COLO668 (cell line): ENCODE measurements at regions not wholly inside any gene's neighbourhood (a gene's known extent, or its start where the extent isn't known, plus 50 kb on each side); places are given as distances from the start of the nearest gene placed in this dataset.

ENCODE experiments used
- DNase-seq: peaks from one replicate; lab custom pipeline; 2025; ENCODE audit not compliant: unreplicated experiment; lab: John Stamatoyannopoulos, UW

DNA sequence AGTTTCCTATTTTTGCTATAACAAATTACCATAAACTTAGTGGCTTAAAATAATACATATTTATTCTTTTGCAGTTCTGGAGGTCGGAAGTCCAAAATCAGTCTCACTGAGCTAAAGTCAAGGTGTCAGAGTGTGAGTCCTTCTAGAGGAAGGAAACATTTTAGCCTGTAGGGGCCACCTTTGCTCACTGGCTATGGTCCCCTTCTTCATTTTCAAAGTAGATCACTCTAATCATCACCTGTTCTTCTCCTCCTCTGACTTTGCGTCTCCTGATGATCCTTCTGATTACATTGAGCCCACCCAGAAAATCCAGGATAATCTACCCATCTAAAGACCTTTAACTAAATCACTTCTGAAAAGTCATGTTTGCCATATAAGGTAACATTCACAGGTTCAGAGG is 534.4 kb upstream of the SALL1 start:
- no peak for DNase-seq

- no peak for DNase-seq
Observed at GRCh38 chr16:51683882-51684281, 532.8 kb upstream of the SALL1 start.

GRCh38 chr16:51682905-51683304 is 531.8 kb upstream of the SALL1 start:
- DNase-seq: no peak

- DNase-seq: no peak
Observed at GRCh38 chr16:51674615-51675014, 523.5 kb upstream of the SALL1 start.

DNA sequence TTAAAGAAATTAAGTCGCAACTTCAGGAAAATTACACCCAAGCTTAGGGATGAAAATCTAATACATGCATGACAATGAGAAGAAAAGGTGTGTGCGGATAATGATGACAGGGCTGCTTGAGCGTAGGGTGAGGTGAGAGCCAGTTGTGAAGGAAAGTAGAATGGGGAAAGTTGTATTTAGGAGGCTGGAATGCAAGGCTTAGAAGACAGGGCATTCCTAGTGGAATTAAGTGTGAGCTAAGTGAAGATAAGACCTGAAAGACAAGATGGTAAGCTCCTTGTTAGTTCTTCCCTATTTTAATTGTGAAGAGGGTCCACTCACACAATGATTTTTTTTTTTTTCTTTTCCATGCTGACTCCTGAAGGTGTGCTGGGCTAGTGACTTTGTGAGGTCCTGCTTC is 519.5 kb upstream of the SALL1 start:
- DNase-seq: no peak

- no peak for DNase-seq
Observed at GRCh38 chr16:51666821-51667220, 515.8 kb upstream of the SALL1 start.

GRCh38 chr16:51666074-51666473 is 515.0 kb upstream of the SALL1 start:
- no peak for DNase-seq

- DNase-seq: no peak
Observed at GRCh38 chr16:51665436-51665998, 514.4 kb upstream of the SALL1 start.

- no peak for DNase-seq
Observed at GRCh38 chr16:51658531-51658930, 507.5 kb upstream of the SALL1 start.

- no peak for DNase-seq
Observed at GRCh38 chr16:51657848-51658247, 506.8 kb upstream of the SALL1 start.

DNA sequence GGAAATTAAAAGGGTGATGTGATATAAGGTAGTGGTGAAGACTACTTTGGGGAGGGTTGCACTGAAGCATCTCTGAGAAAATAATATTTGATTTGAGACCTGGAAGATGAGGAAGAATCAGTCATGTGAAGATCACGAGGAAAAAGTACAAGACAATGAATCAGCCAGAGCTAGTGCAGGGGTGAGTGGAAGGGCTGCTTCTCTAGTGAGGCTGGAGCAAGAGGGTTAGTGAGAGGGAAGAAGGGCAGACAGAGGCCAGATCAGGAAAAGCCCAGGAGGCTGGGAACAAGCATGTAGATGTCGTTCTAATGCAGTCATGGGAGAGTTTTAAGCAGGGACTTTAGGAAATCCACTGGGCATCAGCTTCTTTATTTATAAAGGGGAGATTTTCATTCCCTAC is 504.2 kb upstream of the SALL1 start:
- DNase-seq: no peak

- DNase-seq: no peak
Observed at GRCh38 chr16:51651061-51651466, 500.0 kb upstream of the SALL1 start.

DNA sequence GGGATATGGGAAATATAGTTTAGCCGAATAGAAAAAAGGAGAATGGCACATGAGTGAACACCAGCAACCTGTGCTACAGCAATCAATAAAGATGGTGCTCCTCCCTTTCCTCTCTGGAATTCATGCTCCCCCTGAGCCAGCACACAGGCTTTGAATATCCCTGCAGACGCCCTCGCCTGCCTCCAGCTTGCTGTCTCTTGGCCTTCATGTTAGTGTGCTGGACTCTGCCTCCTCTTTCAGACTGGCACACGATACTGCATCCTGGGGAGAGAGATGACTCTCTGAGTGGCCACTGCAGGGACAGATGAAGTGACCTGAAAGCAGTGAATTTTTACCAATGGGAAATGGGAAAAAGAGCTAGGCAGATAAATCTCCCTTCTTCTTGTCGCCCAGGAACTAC is 498.6 kb upstream of the SALL1 start:
- DNase-seq: no peak

GRCh38 chr16:51648526-51648925 is 497.5 kb upstream of the SALL1 start:
- no peak for DNase-seq

- no peak for DNase-seq
Observed at GRCh38 chr16:51641191-51641765, 490.2 kb upstream of the SALL1 start.

GRCh38 chr16:51640196-51640595 is 489.1 kb upstream of the SALL1 start:
- DNase-seq: no peak

GRCh38 chr16:51638339-51639135 is 487.5 kb upstream of the SALL1 start:
- DNase-seq: no peak

DNA sequence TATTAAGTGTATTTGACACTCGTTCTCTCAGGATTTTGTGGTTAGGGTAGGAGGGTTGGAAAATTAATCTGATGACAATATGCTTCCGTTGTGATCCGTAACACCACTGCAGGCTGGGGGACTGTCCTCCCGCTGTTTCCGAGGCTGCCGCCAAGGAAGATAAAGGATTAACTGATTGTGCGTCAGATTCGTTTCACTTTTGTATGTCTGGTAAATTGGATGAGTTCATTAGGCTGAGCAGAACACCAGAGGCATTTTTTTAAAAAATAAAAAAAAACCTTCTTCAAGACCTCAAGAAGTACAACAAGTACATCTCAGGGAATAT is 486.7 kb upstream of the SALL1 start:
- DNase-seq: no peak

- no peak for DNase-seq
Observed at GRCh38 chr16:51636920-51637769, 486.1 kb upstream of the SALL1 start.

GRCh38 chr16:51635181-51635580 is 484.1 kb upstream of the SALL1 start:
- DNase-seq: peak; percentile 2

- no peak for DNase-seq
Observed at GRCh38 chr16:51630076-51630475, 479.0 kb upstream of the SALL1 start.

DNA sequence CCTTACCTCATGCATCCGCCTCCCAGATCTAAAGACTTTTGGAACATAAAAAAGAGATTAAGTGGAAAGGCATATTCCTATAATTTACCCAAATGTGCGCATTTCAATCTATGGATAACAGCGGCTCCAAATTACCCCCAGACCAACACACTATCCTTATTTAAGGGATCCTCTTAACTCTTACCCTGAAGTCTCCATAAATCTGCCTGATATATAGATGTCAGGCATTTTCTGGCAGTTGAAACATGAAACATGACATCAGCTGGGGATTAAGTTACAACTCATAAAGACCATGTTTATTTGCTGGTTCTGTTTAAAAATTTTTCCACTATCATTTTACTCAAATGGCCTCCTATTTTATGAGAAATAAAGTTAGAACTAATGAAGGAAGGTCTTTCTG is 478.5 kb upstream of the SALL1 start:
- no peak for DNase-seq
